HFFc6 (cell line): ENCODE measurements at regions not wholly inside any gene's neighbourhood (a gene's known extent, or its start where the extent isn't known, plus 50 kb on each side); places are given as distances from the start of the nearest gene placed in this dataset.
"Not testable (repeated sequence)": the region's sequence is repeated elsewhere in the genome, so short reads cannot be mapped to it uniquely, and the experiment has no call there.

ENCODE experiments used
- DNase-seq: peaks from one replicate; pipeline ENCODE4 v3.0.0-alpha.2; 2018
- H3K27ac Mint-ChIP-seq: 2 replicates; pipeline ENCODE4 v1.8.0; 2020; ENCODE audit warnings: mild to moderate bottlenecking, mixed read lengths
- H3K27me3 Mint-ChIP-seq: 2 replicates; pipeline ENCODE4 v1.8.0; 2021; ENCODE audit warnings: mild to moderate bottlenecking, moderate library complexity, mixed read lengths; ENCODE audit not compliant: insufficient read depth
- H3K36me3 Mint-ChIP-seq: 2 replicates; pipeline ENCODE4 v1.8.0; 2021; ENCODE audit warnings: low read depth, mixed read lengths
- H3K4me1 Mint-ChIP-seq: 2 replicates; pipeline ENCODE4 v1.8.0; 2020; ENCODE audit warnings: low read depth, mixed read lengths
- H3K4me3 Mint-ChIP-seq: 2 replicates; pipeline ENCODE4 v1.8.0; 2020; ENCODE audit warnings: mild to moderate bottlenecking, moderate library complexity, mixed read lengths
- H3K9me3 Mint-ChIP-seq: 2 replicates; pipeline ENCODE4 v1.8.0; 2020; ENCODE audit warnings: mild to moderate bottlenecking, mixed read lengths
- TF ChIP-seq, protein P1 (sequence below): fragments of 200-600 bp; sonication (generic); IDR thresholded peaks from 2 replicates; pipeline ENCODE4 v1.5.0; 2021; ENCODE audit warnings: antibody characterized with exemption, mild to moderate bottlenecking

DNA sequence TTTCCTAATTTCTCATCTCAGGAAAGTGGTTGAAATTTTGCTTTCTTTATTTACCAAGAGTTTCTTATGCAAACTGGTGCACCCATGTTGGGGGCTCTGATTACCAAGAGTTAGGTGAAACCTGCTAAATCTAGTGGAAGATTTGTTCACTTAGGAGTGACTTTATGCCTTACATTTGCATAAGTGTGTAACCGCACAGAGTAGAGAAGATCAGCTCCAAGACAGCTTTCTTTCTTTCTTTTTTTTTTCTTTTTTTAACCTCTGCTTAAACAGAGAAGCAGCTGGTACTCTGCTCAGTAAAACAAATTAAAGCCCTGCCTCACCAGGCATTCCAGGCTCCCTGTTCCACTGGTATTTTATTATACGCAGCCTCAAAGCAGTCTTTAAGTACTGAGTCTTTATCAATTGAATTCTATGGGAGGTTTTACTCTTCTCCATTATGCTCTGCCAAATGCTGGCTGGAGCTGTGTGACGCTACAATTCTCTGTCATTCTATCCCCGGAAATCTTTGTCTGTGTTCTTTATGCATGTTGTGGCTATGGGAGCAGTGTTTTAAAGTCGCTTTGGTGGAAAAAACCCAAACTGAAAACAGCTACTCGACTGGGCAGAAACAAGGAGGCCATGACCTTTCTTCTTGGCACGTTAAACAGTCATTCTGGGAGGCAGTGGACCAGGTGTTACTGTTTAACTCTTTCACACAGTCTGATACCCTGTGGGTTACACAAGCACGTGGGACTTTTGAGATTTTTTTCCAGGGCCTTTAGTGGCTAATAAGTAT lies 55.2 kb upstream of the GBE1 start:
- Mint-ChIP-seq H3K9me3 (no peaks in the 10 kb centered on the region), H3K27me3 (peaks cover 7% of the 10 kb centered on the region), H3K27ac (no peak overlapping the region), H3K4me3 (no peak overlapping the region), H3K4me1 (no peaks in the 10 kb centered on the region), H3K36me3 (no peaks in the 10 kb centered on the region)
- DNase-seq, result no peak
- TF ChIP-seq, protein P1, sequence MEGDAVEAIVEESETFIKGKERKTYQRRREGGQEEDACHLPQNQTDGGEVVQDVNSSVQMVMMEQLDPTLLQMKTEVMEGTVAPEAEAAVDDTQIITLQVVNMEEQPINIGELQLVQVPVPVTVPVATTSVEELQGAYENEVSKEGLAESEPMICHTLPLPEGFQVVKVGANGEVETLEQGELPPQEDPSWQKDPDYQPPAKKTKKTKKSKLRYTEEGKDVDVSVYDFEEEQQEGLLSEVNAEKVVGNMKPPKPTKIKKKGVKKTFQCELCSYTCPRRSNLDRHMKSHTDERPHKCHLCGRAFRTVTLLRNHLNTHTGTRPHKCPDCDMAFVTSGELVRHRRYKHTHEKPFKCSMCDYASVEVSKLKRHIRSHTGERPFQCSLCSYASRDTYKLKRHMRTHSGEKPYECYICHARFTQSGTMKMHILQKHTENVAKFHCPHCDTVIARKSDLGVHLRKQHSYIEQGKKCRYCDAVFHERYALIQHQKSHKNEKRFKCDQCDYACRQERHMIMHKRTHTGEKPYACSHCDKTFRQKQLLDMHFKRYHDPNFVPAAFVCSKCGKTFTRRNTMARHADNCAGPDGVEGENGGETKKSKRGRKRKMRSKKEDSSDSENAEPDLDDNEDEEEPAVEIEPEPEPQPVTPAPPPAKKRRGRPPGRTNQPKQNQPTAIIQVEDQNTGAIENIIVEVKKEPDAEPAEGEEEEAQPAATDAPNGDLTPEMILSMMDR, result no peak

DNA sequence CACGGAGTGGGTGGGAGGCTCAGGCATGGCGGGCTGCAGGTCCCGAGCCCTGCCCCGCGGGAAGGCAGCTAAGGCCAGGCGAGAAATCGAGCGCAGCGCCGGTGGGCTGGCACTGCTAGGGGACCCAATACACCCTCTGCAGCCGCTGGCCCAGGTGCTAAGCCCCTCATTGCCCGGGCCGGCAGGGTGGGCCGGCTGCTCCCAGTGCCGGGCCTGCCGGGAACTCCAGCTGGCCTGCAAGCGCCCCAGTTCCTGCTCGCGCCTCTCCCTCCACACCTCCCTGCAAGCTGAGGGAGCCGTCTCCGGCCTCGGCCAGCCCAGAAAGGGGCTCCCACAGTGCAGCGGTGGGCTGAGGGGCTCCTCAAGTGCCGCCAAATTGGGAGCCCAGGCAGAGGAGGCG lies 50.7 kb upstream of the GBE1 start:
- not testable (repeated sequence) for H3K4me3 Mint-ChIP-seq, H3K9me3 Mint-ChIP-seq, DNase-seq, H3K27ac Mint-ChIP-seq, H3K27me3 Mint-ChIP-seq, H3K4me1 Mint-ChIP-seq, H3K36me3 Mint-ChIP-seq
